ENCODE measurements at regions not wholly inside any gene's neighbourhood (a gene's known extent, or its start where the extent isn't known, plus 50 kb on each side); places are given as distances from the start of the nearest gene placed in this dataset.

- Mint-ChIP-seq H3K4me1 (peaks cover 29% of the 10 kb centered on the region), H3K36me3 (ENCODE audit: low read depth) (no peaks in the 10 kb centered on the region), H3K4me3 (no peak overlapping the region), H3K27ac (no peak overlapping the region), H3K27me3 (ENCODE audit: insufficient read depth, low read depth, poor library complexity) (no peaks in the 10 kb centered on the region), H3K9me3 (no peaks in the 10 kb centered on the region)
- H3K27ac ChIP-seq (ENCODE audit: low read depth), result 0 out of 2 replicates have a peak overlapping the region, but pooled peaks have one; percentile 51
- H3K36me3 ChIP-seq (ENCODE audit: insufficient read depth), result no peaks in the 10 kb centered on the region
- DNase-seq (ENCODE audit: low spot score) (no peak), ATAC-seq (peak; percentile 62)
- no peaks in the 10 kb centered on the region for H3K27me3 ChIP-seq (ENCODE audit: insufficient read depth)
- H3K4me2 ChIP-seq, result peak overlapping the region; percentile 49
- TF ChIP-seq CTCF (conservative IDR thresholded peaks at IDR 0.05; ENCODE audit: low read depth in 2 of 2) (no peak), CREB1 (CRISPR knock-in tag; IDR thresholded peaks at IDR 0.05; ENCODE audit: low read depth) (no peak), STAT1 (IDR thresholded peaks at IDR 0.05; ENCODE audit: unreplicated experiment) (no peak), EZH2phosphoT487 (IDR thresholded peaks at IDR 0.05; ENCODE audit: unreplicated experiment) (no peak), POLR2AphosphoS5 (IDR thresholded peaks at IDR 0.05; ENCODE audit: low read depth) (no peak), ZNF114 (CRISPR knock-in tag; IDR thresholded peaks at IDR 0.05) (no peak), ZNF331 (CRISPR knock-in tag; IDR thresholded peaks at IDR 0.05; ENCODE audit: low read depth) (no peak), ETS1 (IDR thresholded peaks at IDR 0.05) (no peak), REST (IDR thresholded peaks at IDR 0.05; ENCODE audit: unreplicated experiment) (no peak), JUNB (IDR thresholded peaks at IDR 0.05; ENCODE audit: unreplicated experiment) (no peak), EZH2 (IDR thresholded peaks at IDR 0.05; ENCODE audit: low read depth, unreplicated experiment) (no peak), NANOG (IDR thresholded peaks at IDR 0.05; ENCODE audit: borderline replicate concordance) (no peak), ZNF462 (CRISPR knock-in tag; IDR thresholded peaks at IDR 0.05) (no peak)
- no peak overlapping the region for H3K4me3 ChIP-seq
- H3K9me2 ChIP-seq (ENCODE audit: insufficient read depth), result no peaks in the 10 kb centered on the region; the same call in 1 of the 2 replicates
- no peaks in the 10 kb centered on the region for H3K79me2 ChIP-seq (replicated peaks; ENCODE audit: insufficient read depth)
- no peaks in the 10 kb centered on the region for H4K20me1 ChIP-seq (replicated peaks; ENCODE audit: insufficient read depth)
- no peak overlapping the region for H2AFZ ChIP-seq
- no peaks in the 10 kb centered on the region for H3F3A ChIP-seq (replicated peaks; ENCODE audit: low read depth)
- peaks cover 28% of the 10 kb centered on the region for H3K4me1 ChIP-seq (ENCODE audit: insufficient read depth)
Measured at GRCh38 chr2:204122425-204122824, 185.9 kb downstream of the ICOS start.

Data from GM23338 (cell line).